Stomach smooth muscle (tissue), 2 donors: ENCODE measurements at regions not wholly inside any gene's neighbourhood (a gene's known extent, or its start where the extent isn't known, plus 50 kb on each side); places are given as distances from the start of the nearest gene placed in this dataset.

Source experiments
- H3K27ac ChIP-seq: one replicate; pipeline ENCODE4 v1.7.0; 2013; ENCODE audit warnings: mild to moderate bottlenecking, low read length, inconsistent platforms
- H3K27me3 ChIP-seq, 2 donors: one replicate each; pipeline ENCODE4 v1.7.0; 2013; ENCODE audit warnings: low read length in 2 of 2; ENCODE audit not compliant: insufficient read depth in 2 of 2, control insufficient read depth in 1 of 2
- H3K36me3 ChIP-seq, 2 donors: one replicate each; pipeline ENCODE4 v1.7.0; 2013; ENCODE audit warnings: low read length in 2 of 2; ENCODE audit not compliant: control insufficient read depth in 2 of 2, insufficient read depth in 2 of 2
- H3K4me1 ChIP-seq: one replicate; pipeline ENCODE4 v1.7.0; 2013; ENCODE audit warnings: low read length; ENCODE audit not compliant: control insufficient read depth, insufficient read depth
- H3K4me3 ChIP-seq, 2 donors: one replicate each; pipeline ENCODE4 v1.7.0; 2013; ENCODE audit warnings: low read length in 2 of 2
- H3K9ac ChIP-seq, 2 donors: one replicate each; pipeline ENCODE4 v1.7.0; 2013; ENCODE audit warnings: low read length in 2 of 2, mild to moderate bottlenecking in 1 of 2
- H3K9me3 ChIP-seq, 2 donors: one replicate each; pipeline ENCODE4 v1.7.0; 2013; ENCODE audit warnings: low read length in 2 of 2; ENCODE audit not compliant: control insufficient read depth in 2 of 2
- donor health status: healthy.
- donor health status: Pancreatic carcinoma.

DNA sequence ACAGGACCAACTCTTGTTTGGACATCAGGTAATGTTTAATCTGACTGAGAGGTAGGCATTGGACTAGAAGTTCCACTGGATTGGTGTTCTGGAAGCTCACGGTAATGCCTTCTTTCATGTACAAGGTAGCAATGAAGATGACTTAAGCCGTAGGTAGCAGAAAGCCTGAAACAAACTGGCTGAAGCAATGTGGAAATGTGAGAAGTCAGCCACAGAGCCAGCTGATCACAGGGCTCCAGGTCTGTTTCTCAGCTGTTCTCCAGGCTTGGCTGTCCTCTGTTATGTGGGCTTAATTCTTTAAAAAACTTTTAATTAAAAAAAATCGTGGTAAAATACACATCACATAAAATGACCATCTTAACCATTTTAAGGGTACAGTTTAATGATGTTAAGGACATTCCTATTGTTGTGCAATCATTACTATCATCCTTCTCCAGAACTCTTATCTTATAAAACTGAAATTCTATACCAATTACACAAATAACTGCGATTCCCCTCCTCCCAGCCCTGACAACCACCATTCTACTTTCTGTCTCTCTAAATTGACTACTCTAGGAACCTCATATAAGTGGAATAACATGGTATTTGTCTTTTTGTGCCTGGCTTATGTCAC is 101.4 kb upstream of the ZNF32 start:
- H3K4me3 ChIP-seq, result no peak overlapping the region
- no peak overlapping the region for H3K27ac ChIP-seq
- H3K27me3 ChIP-seq, result no peaks in the 10 kb centered on the region
- no peak overlapping the region for H3K9ac ChIP-seq
- H3K36me3 ChIP-seq, result no peaks in the 10 kb centered on the region
- no peaks in the 10 kb centered on the region for H3K4me1 ChIP-seq
- no peaks in the 10 kb centered on the region for H3K9me3 ChIP-seq

DNA sequence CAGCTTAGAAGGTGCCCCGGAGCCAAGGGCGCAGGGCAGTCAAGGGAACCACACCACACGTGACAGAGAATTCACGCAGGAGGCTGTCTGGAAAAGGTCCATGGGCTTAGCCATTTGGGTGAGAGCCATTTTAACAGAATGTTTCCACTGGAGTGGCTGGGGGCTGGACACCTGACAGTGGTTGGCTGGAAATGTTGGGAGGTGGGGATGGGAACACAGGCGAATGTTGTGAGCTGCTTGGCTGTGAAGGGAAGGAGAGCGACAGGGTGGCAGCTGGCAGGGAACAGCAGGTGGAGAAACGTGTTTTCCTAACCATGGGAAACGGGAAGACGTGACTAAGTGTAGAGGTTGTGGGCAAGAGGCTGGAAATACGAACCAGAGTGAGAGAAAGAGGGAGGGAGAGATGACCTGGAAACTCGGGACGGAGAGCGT is 100.5 kb upstream of the ZNF32 start:
- no peak overlapping the region for H3K27ac ChIP-seq

DNA sequence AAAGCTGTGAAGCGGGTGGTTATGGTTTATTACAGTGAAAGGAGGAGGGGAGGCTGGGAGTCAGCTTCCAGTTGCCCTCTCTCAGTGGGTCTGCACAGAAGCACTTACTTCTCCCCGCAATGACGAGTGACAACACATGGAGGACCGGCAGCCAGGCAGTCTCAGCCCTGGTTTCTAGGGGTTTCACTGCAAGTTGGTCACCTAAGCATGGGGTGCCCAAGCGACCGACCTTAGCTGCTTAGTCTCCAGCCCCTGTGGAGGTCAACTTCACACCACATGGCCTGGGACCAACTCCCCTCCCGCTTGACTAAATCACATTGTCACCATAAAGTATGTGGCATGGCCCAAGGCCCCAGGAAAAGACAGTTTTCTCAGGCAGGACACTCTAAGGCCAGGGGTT is 99.9 kb upstream of the ZNF32 start:
- H3K4me3 ChIP-seq, result no peak overlapping the region
- no peaks in the 10 kb centered on the region for H3K27me3 ChIP-seq
- no peaks in the 10 kb centered on the region for H3K4me1 ChIP-seq
- no peaks in the 10 kb centered on the region for H3K9me3 ChIP-seq
- H3K9ac ChIP-seq, result no peak overlapping the region
- H3K27ac ChIP-seq, result no peak overlapping the region
- no peaks in the 10 kb centered on the region for H3K36me3 ChIP-seq

More for the DNA sequence above, 100.5 kb upstream of the ZNF32 start:
- no peak overlapping the region for H3K9ac ChIP-seq
- H3K9me3 ChIP-seq, result no peaks in the 10 kb centered on the region
- H3K27me3 ChIP-seq, result no peaks in the 10 kb centered on the region
- H3K36me3 ChIP-seq, result no peaks in the 10 kb centered on the region
- no peak overlapping the region for H3K4me3 ChIP-seq
- no peaks in the 10 kb centered on the region for H3K4me1 ChIP-seq

- H3K27ac ChIP-seq, result no peak overlapping the region
- no peaks in the 10 kb centered on the region for H3K4me1 ChIP-seq
- H3K9me3 ChIP-seq, result no peaks in the 10 kb centered on the region
- H3K4me3 ChIP-seq, result no peak overlapping the region
- H3K36me3 ChIP-seq, result no peaks in the 10 kb centered on the region
- no peaks in the 10 kb centered on the region for H3K27me3 ChIP-seq
- H3K9ac ChIP-seq, result no peak overlapping the region
Measured at GRCh38 chr10:43746906-43747305, 98.2 kb upstream of the ZNF32 start.

DNA sequence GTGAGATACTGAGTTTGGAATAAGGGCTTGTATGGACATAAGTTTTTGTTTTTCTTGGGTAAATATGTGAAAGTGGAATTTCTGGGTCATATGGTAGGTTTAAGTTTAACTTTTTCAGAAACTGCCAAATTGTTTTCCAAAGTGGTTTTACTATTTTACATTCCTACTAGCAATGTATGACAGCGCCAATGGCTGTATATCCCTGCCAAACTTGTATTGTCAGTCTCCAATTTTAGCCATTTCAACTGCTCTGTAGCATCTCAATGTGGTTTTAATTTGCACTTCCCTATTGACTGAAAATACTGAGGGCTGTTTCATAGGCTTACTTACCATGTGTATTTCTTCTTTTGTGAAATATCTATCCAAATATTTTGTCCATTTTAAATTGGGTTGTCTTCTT is 90.5 kb upstream of the ZNF32 start:
- Histone ChIP-seq H3K27me3 (no peaks in the 10 kb centered on the region), H3K4me1 (no peaks in the 10 kb centered on the region), H3K9me3 (no peaks in the 10 kb centered on the region), H3K9ac (no peak overlapping the region), H3K27ac (no peak overlapping the region), H3K4me3 (no peak overlapping the region), H3K36me3 (no peaks in the 10 kb centered on the region)

DNA sequence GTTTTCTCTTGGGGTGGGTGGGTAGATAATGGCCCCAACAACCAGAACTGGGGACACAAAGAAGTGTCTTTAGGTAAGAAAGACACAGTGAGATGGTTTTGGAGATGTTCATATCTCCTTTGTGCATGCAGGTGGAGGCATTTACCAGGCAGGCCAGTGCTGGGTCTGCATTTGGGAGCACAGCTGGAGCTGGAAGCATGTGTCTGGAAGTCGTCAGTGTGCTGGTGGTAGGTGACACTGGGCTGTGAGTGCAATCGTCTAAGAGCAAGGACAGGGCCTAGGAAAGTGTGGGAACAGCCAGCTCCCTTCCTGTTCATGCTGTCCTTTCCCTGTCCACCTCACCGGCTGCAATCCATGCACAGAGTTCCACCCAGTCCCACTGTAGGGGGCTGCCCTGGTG is 88.3 kb upstream of the ZNF32 start:
- Histone ChIP-seq H3K9ac (no peak overlapping the region), H3K36me3 (no peaks in the 10 kb centered on the region), H3K9me3 (no peaks in the 10 kb centered on the region), H3K4me1 (no peaks in the 10 kb centered on the region), H3K4me3 (no peak overlapping the region), H3K27ac (no peak overlapping the region), H3K27me3 (no peaks in the 10 kb centered on the region)

DNA sequence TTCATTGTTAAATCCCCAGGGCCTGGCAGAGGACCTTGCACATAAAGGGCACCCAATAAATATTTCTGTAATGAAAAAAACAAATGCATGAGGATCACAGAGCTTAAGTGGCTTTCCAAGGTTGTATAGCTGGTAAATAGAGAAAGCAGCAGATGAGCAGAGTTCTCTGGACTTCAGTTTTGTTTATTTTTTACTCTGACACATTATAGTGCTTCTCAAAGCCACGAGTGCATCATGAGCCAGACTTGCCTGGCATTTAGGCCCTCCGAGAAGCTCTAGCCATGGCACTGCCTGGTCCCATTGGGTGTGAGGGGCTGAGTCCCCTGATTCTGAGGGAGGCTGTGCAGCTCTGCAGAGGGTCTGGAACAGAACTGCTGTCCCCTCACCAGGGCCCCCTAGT is 87.2 kb upstream of the ZNF32 start:
- Histone ChIP-seq H3K4me3 (no peak overlapping the region), H3K4me1 (no peaks in the 10 kb centered on the region), H3K9ac (no peak overlapping the region), H3K27me3 (no peaks in the 10 kb centered on the region), H3K36me3 (no peaks in the 10 kb centered on the region), H3K27ac (no peak overlapping the region), H3K9me3 (no peaks in the 10 kb centered on the region)

GRCh38 chr10:43734716-43735115 is 86.0 kb upstream of the ZNF32 start:
- no peaks in the 10 kb centered on the region for H3K27me3 ChIP-seq
- H3K4me1 ChIP-seq, result no peaks in the 10 kb centered on the region
- H3K9ac ChIP-seq, result no peak overlapping the region
- H3K36me3 ChIP-seq, result no peaks in the 10 kb centered on the region
- no peaks in the 10 kb centered on the region for H3K9me3 ChIP-seq
- no peak overlapping the region for H3K27ac ChIP-seq
- no peak overlapping the region for H3K4me3 ChIP-seq

DNA sequence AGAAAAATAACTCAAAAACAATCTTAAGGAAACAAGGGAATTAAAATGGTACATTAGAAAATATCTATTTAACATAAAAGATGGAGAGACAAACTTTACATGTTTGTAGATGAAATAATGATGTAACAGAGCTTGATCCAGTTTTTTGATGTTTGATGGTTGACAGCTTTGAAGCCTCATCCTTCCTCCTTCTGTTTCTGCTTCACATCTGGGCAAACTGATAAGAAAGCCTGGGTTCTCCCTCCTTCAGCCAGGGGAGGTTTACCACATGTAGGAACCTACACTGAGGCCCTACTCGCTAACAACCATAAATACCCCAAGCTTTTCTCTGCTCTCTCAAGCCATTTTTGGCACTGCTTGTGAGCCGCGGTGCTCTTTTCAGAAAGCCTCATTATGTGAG is 82.8 kb upstream of the ZNF32 start:
- Histone ChIP-seq H3K4me3 (no peak overlapping the region), H3K27me3 (no peaks in the 10 kb centered on the region), H3K9me3 (peaks cover 3 to 12% of the 10 kb centered on the region in 2 donors), H3K27ac (no peak overlapping the region), H3K9ac (no peak overlapping the region), H3K36me3 (no peaks in the 10 kb centered on the region), H3K4me1 (no peaks in the 10 kb centered on the region)

DNA sequence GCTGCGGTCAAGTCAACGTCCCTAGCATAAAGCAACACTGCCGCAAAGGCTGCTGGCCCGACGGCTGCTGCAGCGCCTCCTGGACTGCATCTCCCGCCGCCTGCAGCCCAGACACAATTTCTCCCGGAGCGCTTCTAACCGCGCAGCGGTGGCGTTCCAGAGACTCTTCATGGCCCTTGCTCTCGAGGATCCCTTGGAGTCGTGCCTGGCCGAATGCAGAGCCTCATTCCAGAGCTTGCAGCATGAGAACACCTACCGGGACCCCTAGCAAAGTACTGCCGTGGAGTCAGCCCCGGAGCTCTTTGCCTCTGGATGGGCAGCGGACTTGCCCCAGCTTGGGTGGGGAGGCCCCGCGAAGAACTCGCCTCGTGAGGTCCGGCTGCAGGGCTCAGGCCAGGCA is 79.7 kb upstream of the ZNF32 start:
- Histone ChIP-seq H3K27me3 (no peaks in the 10 kb centered on the region), H3K4me3 (no peak overlapping the region), H3K4me1 (no peaks in the 10 kb centered on the region), H3K27ac (no peak overlapping the region), H3K9me3 (peaks cover 3 to 12% of the 10 kb centered on the region in 2 donors), H3K36me3 (no peaks in the 10 kb centered on the region), H3K9ac (no peak overlapping the region)

- Histone ChIP-seq H3K27ac (no peak overlapping the region), H3K4me1 (no peaks in the 10 kb centered on the region), H3K9ac (no peak overlapping the region), H3K27me3 (no peaks in the 10 kb centered on the region), H3K36me3 (no peaks in the 10 kb centered on the region), H3K4me3 (no peak overlapping the region), H3K9me3 (peaks cover 3 to 12% of the 10 kb centered on the region in 2 donors)
Measured at GRCh38 chr10:43727935-43728334, 79.3 kb upstream of the ZNF32 start.
